ENCODE measurements at regions not wholly inside any gene's neighbourhood (a gene's known extent, or its start where the extent isn't known, plus 50 kb on each side); places are given as distances from the start of the nearest gene placed in this dataset.

DNA sequence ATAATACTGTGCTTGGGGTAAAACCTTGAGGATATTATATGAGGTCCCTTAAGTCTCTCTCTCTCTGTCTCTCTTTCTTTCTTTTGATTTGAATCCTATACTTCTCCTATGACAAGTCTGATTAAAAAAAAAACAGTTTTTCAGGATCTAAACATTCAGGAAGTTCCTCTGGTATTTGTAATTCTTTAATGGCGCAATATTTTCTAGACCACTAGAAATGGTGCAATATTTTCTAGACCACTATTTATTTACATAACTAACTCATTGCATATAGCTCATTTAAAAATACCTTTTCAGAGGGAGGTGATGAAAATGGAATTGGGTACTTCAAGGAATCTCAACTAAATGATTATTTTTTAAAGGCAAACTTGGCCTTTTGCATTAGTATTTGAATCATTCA lies 1235.3 kb downstream of the GATA3 start:
- TF ChIP-seq EZH2 (IDR thresholded peaks at IDR 0.05; ENCODE audit: insufficient read depth, poor library complexity, severe bottlenecking) (no peak), EZH2phosphoT487 (IDR thresholded peaks at IDR 0.05; ENCODE audit: insufficient read depth, low read depth) (no peak)
